ENCODE measurements at regions not wholly inside any gene's neighbourhood (a gene's known extent, or its start where the extent isn't known, plus 50 kb on each side); places are given as distances from the start of the nearest gene placed in this dataset.

GRCh38 chr5:69035665-69036064 lies 58.1 kb upstream of the SLC30A5 start:
- Histone ChIP-seq H3K27me3 (ENCODE audit: insufficient read depth, low read length) (no peaks in the 10 kb centered on the region), H3K4me1 (ENCODE audit: control insufficient read depth in 1 of 2, insufficient read depth in 2 of 2, low read length in 2 of 2) (no peaks in the 10 kb centered on the region), H3K9me3 (ENCODE audit: control insufficient read depth in 1 of 2, insufficient read depth in 1 of 2, low read depth in 1 of 2, low read length in 2 of 2) (no peaks in the 10 kb centered on the region), H3K27ac (ENCODE audit: low read depth, low read length) (no peak overlapping the region), H3K36me3 (ENCODE audit: control insufficient read depth in 1 of 2, insufficient read depth in 2 of 2, low read length in 2 of 2) (no peaks in the 10 kb centered on the region), H3K4me3 (replicated peaks in 1 of 2; ENCODE audit: low read depth in 1 of 2, low read length in 2 of 2) (no peak overlapping the region), H2AFZ (ENCODE audit: low read depth, low read length, poor library complexity, severe bottlenecking) (no peak overlapping the region), H3K4me2 (ENCODE audit: low read length) (no peak overlapping the region), H3K9me2 (ENCODE audit: insufficient read depth) (no peaks in the 10 kb centered on the region), H3K79me2 (ENCODE audit: insufficient read depth, low read length) (no peaks in the 10 kb centered on the region), H4K20me1 (ENCODE audit: insufficient read depth) (no peaks in the 10 kb centered on the region), H3K9ac (ENCODE audit: low read length) (no peak overlapping the region)
- RAD21 ChIA-PET (ENCODE audit: low non-redundant PET in 1 of 2, low total read pairs in 2 of 2, uncharacterized antibody in 2 of 2, unreplicated experiment in 2 of 2), result no interaction called here
- intact Hi-C loops (cut with micrococcal nuclease), result no loop called here
- CTCF ChIA-PET, result interaction anchor here (0.9 to 1.0 kb wide), 2 partner anchors 11 kb away, joined by 3 to 6 read pairs; no protein-coding TSS in a partner anchor
- POLR2A ChIA-PET, result no interaction called here
- ATAC-seq (no peak), DNase-seq (ENCODE audit: low read depth, low spot score) (no peak)
- no peak for TF ChIP-seq FOSL1 (IDR thresholded peaks at IDR 0.05; ENCODE audit: low read depth)
- TF ChIP-seq ZBTB33 (IDR thresholded peaks at IDR 0.05; ENCODE audit: extremely low read depth, insufficient replicate concordance, low read length), result no peak
- TF ChIP-seq CEBPB (IDR thresholded peaks at IDR 0.05; ENCODE audit: low read depth), result no peak
- TF ChIP-seq ATF3 (IDR thresholded peaks at IDR 0.05), result no peak
- no peak for TF ChIP-seq ELF1 (IDR thresholded peaks at IDR 0.05; ENCODE audit: borderline replicate concordance, low read depth)
- no peak for TF ChIP-seq MAX (IDR thresholded peaks at IDR 0.05)
- no peak for TF ChIP-seq JUND (IDR thresholded peaks at IDR 0.05)
- TF ChIP-seq ZFX (IDR thresholded peaks at IDR 0.05), result no peak
- no peak for TF ChIP-seq REST (IDR thresholded peaks at IDR 0.05; ENCODE audit: low read depth)
- no peak for TF ChIP-seq SRF (IDR thresholded peaks at IDR 0.05; ENCODE audit: low read depth)
- TF ChIP-seq TCF7L2 (IDR thresholded peaks at IDR 0.05; ENCODE audit: borderline replicate concordance, extremely low read depth, insufficient read depth, insufficient read length), result no peak
- no peak for TF ChIP-seq SP1 (IDR thresholded peaks at IDR 0.05; ENCODE audit: low read depth)
- TF ChIP-seq POLR2A (IDR thresholded peaks at IDR 0.05; ENCODE audit: borderline replicate concordance, extremely low read depth, insufficient read depth, insufficient read length), result no peak
- TF ChIP-seq YY1 (IDR thresholded peaks at IDR 0.05; ENCODE audit: extremely low read depth, insufficient replicate concordance, low read depth, low read length), result no peak
- TF ChIP-seq SIN3A (IDR thresholded peaks at IDR 0.05; ENCODE audit: low read depth), result no peak
- BruUV-seq (replicated peaks), result no TSS peak

Data from HCT116 (cell line).